ENCODE measurements at regions not wholly inside any gene's neighbourhood (a gene's known extent, or its start where the extent isn't known, plus 50 kb on each side); places are given as distances from the start of the nearest gene placed in this dataset.
A peak's percentile ranks its signal among the peaks of the same experiment; 100 is the strongest.

DNA sequence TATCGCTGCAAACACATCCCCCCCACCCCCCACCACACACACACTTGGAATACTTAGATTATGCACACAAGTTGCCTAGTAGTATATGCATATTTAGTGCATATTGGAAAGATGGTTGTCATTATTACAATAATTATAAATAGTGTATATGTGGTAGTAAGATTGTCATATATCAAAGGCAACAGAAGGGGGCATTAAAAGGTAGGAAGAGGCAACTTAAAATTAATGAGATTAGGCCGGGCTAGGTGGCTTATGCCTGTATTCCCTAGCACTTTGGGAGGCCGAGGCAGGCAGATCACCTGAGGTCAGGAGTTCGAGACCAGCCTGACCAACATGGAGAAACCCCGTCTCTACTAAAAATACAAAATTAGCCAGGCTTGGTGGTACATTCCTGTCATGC lies 52.1 kb downstream of the GSC start:
- no peak for DNase-seq (ENCODE audit: low spot score)

DNA sequence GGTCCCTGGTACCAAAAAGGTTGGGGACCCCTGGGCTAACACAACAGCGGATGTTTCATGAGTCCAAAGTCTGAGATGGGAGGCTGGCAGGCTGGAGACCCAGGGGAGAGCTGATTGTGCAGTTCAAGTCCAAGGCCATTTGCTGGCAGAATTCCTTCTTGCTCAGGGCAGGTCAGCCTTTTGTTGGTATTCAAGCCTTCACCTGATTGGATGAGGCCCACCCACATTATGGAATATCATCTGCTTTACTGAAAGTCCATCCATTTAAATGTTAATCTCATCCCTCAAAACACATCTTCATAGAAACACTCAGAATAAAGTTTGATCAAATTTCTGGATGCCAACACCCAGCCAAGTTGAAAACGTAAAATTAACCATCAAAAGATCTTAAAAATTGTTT lies 52.9 kb downstream of the GSC start:
- no peak for DNase-seq (ENCODE audit: low spot score)

DNA sequence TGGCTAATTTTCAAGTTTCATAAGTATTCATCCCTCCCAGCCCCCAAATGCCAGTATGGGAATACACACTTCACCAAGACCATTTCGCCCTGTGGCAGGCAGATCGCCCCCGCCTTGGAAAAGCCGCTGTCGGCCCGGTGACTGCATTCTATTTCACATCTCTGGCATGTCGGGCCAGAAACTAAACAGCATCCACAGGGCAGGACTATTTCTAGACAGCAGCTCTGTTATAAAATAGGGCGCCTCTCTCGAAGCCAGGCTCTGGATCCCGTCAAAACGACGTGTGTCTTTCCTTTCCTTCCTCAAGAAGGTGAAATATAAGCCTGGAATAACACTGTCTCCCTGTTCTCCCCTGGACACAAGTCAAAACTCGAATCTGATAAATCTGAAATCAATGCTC lies 56.8 kb downstream of the GSC start:
- no peak for DNase-seq (ENCODE audit: low spot score)

DNA sequence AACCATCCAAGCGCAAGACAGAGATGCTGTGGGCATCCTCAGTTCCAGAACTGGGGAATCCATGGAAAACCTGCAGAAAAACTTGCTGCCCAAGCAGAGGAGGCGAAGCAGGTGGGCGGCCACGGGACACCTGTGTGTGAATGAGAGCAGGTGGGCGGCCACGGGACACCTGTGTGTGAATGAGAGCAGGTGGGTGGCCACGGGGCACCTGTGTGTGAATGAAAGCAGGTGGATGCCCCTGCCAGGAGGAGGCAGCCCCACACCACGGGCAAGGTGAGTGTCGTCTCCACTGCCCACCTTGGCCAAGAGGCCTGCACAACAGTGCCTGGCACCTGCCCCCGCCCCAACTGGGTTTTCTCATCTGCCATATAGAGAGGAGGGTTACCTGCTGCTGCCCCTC lies 59.2 kb downstream of the GSC start:
- no peak for DNase-seq (ENCODE audit: low spot score)

DNA sequence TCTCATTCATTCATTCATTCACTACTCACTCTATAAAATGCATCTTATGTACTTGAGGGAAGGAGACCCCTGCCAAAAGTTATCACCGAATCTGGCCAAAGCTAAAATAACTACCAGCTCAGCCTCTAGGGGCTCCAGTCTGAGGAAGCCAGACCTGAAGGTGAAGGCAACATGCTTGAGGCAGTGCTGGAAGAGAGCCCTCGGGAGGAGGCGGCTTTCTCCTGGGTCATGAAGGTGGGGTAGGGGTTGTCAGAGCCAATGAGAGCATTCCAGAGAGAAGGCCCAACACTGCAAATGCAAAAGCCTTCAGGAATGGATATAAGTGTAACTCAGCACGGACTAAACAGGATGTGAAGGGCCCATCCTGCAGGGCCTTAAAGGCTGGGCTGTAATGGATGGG lies 62.4 kb downstream of the GSC start:
- no peak for DNase-seq (ENCODE audit: low spot score)

DNA sequence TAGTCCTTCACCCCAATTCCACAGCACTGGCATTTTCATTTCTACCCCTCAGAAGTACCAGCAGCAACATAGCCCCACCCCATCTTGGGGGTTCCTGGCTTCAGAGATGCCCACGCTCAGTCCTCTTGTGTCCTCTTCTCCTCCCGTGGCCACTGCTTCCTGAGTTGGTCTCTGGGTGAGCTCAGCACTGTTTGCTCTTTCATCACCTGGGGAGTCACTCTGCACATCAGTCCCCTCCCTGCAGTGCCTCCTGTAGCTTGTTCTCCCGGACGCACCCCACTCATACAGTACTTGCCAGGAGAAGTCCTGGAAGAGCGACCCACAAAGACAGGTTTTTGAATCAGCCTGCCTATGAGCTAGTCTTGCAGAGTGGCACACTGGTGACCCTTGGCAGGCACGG lies 63.8 kb downstream of the GSC start:
- DNase-seq (ENCODE audit: low spot score), result no peak

DNA sequence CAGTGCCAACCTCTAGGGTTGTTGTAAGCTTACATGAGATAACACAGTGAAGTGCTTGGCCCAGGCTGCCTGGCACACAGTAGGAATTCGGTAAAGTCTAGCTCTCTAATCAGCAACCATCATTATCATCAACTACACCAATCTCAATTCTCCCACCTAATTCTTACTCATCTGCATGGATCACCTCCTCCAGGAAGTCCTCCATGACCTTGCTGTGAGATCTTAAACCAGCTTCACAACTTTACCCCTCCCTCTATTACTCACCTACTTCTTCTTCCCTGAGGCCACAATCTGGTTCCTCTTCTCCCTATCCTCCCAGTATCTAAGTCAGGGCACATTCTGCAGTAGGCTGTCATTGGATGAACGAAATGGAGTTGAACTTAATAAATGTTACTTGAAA lies 67.3 kb downstream of the GSC start:
- DNase-seq (ENCODE audit: low spot score), result no peak

DNA sequence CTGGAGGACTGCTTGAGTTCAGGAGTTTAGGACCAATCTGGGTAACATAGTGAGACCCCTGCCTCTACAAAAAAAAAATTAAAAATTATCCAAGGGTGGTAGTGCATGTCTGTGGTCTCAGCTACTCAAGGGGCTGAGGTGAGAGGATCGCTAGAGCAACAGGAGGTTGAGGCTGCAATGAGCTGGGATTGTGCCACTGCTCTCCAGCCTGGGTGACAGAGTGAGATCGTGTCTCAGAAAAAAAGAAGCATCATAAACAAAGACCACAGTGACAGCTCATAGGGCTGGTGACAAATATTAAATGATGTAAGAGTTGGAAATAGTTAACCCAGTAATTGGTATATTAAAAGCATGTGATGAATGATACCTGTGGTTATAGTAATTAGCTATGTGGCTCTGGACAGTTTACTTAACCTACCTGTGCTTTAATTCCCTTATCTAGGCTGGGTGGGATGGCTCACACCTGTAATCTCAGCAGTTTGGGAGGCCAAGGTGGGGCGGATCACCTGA lies 68.0 kb downstream of the GSC start:
- DNase-seq (ENCODE audit: low spot score), result no peak

DNA sequence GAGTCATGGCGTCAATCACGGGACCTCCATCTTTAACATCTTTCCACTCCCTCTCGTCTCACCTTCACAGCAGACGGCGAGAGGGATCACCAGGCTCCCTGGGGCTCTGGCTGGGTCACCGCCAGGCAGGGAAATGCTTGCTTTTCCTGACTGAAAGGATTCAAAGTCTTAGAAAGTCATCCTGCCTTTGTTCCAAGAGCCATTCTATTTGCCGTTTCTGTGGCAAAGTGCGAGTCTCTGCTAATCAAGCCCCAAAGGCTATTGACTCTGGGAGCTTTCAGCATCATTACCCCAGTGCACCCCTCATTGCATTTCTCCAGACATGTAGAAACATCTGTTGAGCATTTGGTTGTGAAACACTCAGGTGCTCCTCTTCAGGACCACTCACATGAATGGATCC lies 69.6 kb downstream of the GSC start:
- no peak for DNase-seq (ENCODE audit: low spot score)

DNA sequence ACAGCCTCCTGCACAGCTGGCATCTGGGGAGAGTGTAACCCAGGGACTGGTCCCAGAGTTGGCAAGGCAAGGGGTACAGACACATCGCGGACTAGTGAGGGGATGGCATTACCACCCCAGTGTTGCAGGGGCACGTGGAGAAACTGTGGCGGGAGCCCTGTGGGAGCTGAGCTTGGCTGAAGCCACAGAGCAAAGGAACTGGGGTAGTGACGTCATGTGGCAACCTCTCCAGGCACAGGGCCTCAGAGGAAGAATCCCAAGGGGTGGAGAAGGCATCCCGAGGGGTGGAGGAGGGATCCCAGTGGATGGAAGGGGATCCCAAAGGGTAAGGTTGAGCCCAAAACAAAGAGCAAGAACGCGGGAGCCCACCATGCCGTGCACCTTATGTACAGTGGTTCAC lies 70.1 kb downstream of the GSC start:
- no peak for DNase-seq (ENCODE audit: low spot score)

DNA sequence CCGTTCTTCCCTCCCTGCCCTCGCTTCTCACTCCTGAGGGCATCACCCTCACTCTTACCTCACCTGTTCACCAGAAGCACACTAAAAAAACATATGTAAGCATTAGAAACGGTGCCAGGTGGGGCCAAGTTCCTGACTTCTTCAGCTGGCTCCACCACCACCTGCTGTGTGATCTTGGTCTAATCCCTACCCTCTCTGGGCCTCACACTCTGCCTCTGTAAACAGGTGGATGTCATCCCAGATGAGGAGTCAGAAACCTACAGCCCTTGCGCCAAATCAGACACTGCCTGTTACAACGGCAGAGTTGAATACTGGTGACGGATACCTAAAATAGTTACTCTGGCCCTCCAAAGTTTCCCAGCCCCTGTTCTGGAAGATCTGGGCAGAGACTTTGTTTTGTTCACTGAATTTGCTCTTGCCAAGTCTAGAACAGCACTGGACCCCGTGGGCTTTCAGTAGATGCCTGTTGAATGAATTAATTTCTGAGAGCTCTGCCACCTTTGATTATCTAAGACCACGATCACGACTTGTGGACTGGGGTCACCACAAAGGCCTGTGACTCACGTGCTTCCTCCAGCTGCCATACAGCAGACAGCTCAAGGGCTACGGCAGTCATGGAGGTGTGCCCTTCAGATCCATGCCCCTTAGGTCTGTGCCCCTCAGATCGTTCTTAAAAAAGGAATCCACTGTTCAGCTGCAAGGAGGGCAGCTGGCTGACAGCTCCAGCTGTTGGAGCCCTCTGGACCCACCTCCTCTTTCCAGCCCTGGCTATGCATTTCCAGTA lies 71.9 kb downstream of the GSC start:
- no peak for DNase-seq (ENCODE audit: low spot score)

DNA sequence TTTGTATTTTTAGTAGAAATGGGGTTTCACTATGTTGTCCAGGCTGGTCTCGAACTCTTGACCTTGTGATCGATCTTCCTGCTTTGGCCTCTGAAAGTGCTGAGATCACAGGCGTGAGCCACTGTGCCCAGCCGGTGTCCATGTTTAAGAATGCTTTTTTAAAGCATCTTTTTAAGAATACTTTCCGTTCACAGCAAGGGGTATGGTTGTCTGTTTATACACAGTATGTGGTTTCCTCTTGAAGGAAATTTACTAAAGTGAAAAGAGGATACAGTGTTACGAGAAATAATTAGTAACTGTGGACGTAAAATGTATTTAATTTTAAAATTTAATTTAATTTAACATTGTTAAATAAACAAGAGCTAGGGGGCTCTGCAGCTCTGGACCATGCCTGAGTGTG lies 73.4 kb downstream of the GSC start:
- no peak for DNase-seq (ENCODE audit: low spot score)

DNA sequence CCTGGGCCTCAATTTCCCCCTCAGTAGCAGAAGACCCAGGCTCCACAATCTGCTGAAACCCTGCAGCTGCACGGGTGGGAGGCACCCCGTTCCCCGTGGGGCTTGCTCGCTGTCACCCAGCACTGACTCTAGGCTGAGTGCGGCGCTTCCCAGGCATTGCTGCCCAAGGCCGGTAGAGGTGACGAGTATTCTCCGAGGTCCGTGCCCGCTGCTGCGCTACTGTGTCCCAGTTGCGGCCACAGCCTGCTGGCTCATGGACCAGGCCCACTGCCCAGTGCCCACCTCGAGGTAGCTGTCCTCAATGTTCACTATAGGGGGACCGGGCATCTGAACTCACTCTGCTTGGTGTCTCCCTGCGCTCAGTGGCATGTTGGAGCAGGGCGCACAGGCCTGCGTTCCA lies 74.7 kb downstream of the GSC start:
- DNase-seq (ENCODE audit: low spot score), result no peak

DNA sequence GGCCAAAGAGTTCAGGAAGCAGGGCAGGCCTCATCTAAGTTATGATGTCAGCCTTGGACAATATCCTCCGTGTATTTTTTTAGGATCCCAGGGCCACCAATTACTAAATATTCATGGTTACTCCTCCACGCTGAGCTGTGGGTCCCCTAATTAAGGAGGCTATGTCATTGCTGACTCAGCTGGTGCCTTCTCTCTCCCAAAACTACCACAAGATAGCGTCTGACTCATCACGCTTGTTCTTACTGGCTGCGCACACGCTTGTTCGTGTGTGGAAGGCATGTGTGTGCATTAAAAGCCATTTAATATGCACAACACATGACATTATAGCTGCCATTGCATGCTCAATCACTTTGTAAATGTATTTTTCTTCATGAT lies 78.3 kb downstream of the GSC start:
- DNase-seq (ENCODE audit: low spot score), result no peak

DNA sequence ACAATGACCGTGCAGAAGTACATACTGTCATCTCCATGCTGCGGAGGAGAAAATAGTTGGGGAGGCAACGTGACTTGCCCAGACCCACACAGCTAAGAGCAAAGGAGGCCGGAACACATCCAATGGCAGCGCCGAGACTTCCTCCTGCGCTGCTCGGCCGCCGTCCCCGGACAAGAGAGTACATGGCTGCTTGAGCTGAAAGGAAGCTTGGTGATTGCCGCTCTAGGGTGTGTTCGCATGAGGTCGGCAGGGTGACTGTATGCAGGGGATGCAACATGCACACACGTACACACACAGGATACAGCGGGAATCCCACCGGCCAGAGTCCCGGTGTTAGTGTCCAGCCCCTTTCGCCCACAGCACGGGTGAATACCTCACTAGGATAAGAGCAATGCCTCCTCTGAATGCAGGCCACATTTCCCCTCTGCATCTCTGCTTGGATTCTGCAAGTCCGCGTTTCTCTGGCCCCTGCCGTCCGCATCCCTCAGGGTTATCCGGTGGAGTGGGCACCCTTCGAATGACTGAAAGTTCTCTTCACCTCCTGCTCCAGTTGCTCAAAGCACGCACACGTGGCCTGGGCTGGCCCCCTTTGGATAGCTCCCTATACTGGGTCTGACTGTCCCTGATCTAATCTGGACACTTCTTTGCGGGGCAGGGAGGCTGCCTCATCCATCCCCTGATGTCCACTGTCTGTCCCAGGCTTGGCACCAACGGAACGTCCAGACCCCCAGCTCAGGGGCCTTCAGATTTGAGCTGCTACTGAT lies 78.8 kb downstream of the GSC start:
- DNase-seq (ENCODE audit: low spot score), result no peak

DNA sequence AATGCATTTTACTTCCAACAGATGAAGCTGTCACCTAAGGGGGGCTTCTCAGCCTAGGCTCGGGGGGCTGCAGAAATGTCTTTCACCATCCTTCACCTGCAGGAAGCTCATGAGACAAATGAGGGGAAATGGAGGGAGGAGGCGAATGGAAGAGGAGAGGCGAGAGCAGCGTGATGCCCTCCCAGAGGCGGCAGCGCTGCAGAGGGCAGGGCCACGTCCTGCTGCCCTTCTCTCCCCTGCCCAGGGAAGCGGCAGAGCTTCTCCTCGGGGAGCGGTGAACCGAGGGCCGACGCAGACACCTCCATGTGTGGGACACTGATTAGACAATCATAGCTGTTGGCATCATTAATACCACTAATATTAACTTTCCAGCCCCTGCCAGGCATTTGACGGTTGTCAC lies 78.3 kb downstream of the SERPINA3 start:
- no peak for DNase-seq (ENCODE audit: low spot score)

DNA sequence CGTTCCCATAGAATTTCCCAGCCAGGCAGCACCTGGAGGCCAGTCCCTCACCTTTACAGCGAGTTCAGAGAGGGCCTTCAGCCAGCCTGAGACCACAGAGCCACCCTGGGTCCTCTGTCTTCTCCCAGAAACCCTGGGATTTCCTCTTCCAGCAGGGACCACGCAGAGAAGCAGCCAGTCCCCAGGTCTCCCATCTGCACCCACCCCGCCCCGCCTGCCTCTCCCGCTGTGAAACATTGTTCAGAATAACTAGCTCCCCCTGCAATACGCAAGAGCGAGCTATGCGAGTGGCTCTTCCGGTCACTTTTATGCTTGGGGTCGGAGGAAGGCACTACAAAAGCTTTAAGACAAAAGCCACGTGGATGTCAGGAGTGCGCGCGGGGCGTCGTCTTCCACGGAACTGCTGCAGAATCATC lies 77.8 kb downstream of the SERPINA3 start:
- no peak for DNase-seq (ENCODE audit: low spot score)

DNA sequence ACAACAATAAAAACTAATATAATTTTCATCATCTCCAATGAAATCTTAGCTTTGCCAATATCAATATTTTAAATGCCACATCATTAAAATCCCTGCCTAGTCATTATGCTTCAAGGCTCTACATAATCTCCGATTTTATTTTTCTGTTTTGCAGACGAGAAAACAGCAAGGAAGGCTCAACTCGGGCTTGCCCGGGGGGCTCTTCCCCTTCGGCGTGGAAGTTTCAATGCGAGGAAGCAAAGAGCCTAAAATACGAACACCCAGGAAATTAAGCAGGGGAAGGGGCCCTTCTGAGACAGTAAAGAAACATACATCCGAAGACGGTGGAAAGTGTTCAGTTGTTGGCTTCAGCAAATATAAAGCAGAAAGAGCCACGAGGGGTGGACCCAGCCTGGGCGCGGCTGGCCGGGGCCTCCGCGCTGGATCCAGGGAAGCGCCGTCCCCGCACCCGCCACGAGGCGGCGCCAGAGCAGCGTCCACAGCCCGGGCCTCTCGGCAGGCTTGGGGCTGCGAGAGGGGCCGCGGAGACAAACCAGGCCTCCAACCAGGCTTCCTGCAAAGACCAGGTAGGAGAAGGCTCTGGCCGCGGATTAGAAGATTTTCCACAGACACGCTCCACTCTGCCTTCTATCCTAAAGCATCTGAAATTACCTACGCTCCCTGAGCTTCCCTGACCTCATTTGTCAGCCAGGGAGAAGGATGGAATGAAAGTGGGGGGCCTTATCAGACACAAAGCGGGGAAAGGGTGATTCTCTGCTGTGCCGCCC lies 77.2 kb downstream of the SERPINA3 start:
- peak; percentile 15 for DNase-seq (ENCODE audit: low spot score)

DNA sequence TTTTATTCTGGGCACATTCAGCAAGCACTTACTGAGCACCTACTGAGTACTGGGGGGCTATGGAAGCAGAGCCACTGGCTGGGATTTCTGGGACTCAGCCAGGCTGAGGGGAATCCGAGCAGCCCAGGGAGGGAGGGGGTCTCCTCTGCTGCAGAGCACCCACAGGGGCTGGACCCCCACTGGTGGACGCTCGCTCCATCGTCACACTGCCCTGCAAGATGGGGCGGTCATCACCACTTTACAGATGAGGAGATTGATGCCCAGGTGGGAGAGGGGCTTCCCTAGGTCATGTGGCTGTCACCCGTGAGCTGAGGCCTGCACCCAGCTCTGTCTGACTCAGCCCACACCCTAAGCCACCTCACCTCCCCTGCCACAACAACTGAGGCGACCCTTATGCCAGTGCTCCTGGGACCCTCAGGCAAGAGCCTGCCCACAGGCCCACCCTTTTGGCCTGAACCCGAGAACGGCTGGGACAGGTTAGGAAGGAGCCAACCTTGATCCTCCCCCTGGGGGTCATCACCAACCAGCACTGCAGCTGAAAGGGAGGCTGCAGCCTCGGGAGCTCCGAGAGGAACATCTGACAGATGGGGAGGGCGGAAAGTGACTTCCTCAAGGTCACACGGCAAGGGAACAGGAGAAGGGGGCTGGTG lies 74.4 kb downstream of the SERPINA3 start:
- DNase-seq (ENCODE audit: low spot score), result no peak

DNA sequence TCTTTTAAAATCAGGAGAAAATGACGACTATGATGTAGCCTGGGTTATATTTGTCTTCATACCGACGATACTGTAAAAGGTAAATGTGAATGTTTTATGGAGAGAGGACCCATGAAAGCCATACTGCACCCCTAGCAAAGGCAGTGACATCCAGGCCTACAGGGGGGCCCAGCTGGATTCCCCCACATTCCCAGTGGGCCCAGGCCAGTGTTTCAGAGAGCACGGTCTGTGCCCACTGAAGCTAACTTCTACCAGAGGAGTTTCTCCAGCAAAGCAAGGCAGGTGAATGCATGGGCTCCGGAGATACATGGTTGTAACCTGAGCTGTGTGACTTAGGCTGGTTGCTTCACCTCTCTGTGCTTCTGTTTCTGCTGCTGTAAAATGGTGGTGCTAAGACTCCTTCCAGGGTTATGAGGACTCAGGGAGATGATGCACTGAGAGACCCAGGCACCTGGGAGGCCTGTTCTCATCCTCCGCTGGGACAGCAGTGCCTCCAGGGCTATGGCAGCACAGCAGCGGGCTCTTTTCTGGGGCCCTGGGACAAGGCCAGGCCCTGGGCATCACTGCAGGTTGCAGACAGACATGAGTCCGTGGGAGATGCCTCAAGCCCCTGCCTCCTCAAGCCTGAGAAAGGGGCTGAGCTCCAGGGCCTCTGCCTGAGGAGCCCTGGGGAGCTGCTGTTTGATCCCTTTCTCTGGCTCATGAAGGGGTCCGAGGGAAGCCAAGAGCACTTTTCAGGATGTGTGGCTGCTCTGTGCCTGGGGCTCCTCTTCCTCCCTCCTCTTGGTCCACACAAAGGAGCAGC lies 73.7 kb downstream of the SERPINA3 start:
- no peak for DNase-seq (ENCODE audit: low spot score)

DNA sequence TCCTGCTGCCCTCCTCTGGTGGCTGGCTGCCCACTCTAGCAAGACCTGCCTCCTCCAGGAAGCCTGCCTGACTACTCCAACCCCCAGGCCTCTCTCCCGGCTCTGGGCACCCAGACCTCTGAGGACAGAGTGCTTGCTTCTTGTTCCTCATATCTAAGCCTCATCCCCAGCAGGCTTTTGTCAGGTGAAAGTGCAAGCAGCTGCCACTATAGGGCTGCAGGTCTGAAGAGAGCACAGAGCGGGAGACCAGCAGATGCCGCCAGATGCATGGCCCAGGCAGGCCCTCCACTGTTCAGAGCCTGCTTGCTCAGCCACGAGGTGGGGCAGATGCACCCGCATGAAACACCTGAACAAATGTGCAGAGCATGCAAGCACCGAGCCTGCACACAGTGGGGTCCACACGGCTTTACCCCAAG lies 73.0 kb downstream of the SERPINA3 start:
- DNase-seq (ENCODE audit: low spot score), result no peak
